Panc1 (cell line): ENCODE measurements at regions not wholly inside any gene's neighbourhood (a gene's known extent, or its start where the extent isn't known, plus 50 kb on each side); places are given as distances from the start of the nearest gene placed in this dataset.

Source experiments
- ATAC-seq: fragments of 200-7000 bp; cut with Tn5 transposase; 2 replicates; pipeline ENCODE4 v1.9.1; 2020; ENCODE audit warnings: mild to moderate bottlenecking, moderate library complexity
- BruUV-seq: library from RNA; stranded (reverse); fragments of 400-500 nt; replicated peaks from 2 replicates; lab custom pipeline; 2021; lab: Mats Ljungman, UMichigan
- CTCF ChIA-PET: fragments of 300-600 bp; sonication (Branson Sonifier 250); formaldehyde crosslinking; loops from one replicate; lab custom pipeline; 2022; ENCODE audit warnings: antibody characterized with exemption; lab: Charles Lee
- POLR2A ChIA-PET: fragments of 300-600 bp; sonication (Branson Sonifier 250); formaldehyde crosslinking; loops from one replicate; lab custom pipeline; 2022; ENCODE audit warnings: antibody characterized with exemption; lab: Charles Lee
- DNase-seq: peaks from one replicate; pipeline ENCODE4 v3.0.0-alpha.2; 2010; ENCODE audit warnings: low read depth, low spot score
- H3K27ac ChIP-seq: 2 replicates; pipeline ENCODE4 v1.5.1; 2011; ENCODE audit warnings: mild to moderate bottlenecking, low read length, inconsistent platforms
- H3K27me3 ChIP-seq: fragments of 200-500 bp; sonication (Bioruptor generic); 2 replicates; pipeline ENCODE4 v1.6.0; 2014; ENCODE audit warnings: low read length, inconsistent platforms; ENCODE audit not compliant: control insufficient read depth, insufficient read depth
- H3K36me3 ChIP-seq: fragments of 200-500 bp; sonication (Bioruptor generic); 2 replicates; pipeline ENCODE4 v1.5.1; 2014; ENCODE audit warnings: inconsistent platforms, mild to moderate bottlenecking, low read length, moderate library complexity; ENCODE audit not compliant: control insufficient read depth, insufficient read depth
- H3K4me1 ChIP-seq: 2 replicates; pipeline ENCODE4 v1.5.1; 2011; ENCODE audit warnings: inconsistent platforms, mild to moderate bottlenecking, low read length, moderate library complexity; ENCODE audit not compliant: control insufficient read depth, insufficient read depth
- H3K4me3 ChIP-seq, 2 experiments: 2 replicates each; pipeline ENCODE4 v1.5.1; 2011 to 2012; ENCODE audit warnings: low read depth in 2 of 2, low read length in 2 of 2, mild to moderate bottlenecking in 2 of 2, inconsistent platforms in 1 of 2, moderate library complexity in 1 of 2
- H3K9me3 ChIP-seq: fragments of 200-500 bp; sonication (Bioruptor generic); 2 replicates; pipeline ENCODE4 v1.5.1; 2014; ENCODE audit warnings: low read depth, mild to moderate bottlenecking, inconsistent platforms, low read length, moderate library complexity; ENCODE audit not compliant: control insufficient read depth, insufficient read depth
- POLR2AphosphoS5 ChIP-seq: IDR thresholded peaks from 2 replicates; pipeline ENCODE4 v1.6.1; 2012; ENCODE audit warnings: mild to moderate bottlenecking, low read depth, low read length, moderate library complexity
- SIN3A ChIP-seq: IDR thresholded peaks from 2 replicates; pipeline ENCODE4 v1.6.1; 2012; ENCODE audit warnings: low read depth, mild to moderate bottlenecking, low read length, moderate library complexity, borderline replicate concordance; ENCODE audit not compliant: insufficient read depth
- TCF7L2 ChIP-seq: IDR thresholded peaks from 2 replicates; pipeline ENCODE4 v1.6.1; 2011; ENCODE audit warnings: mild to moderate bottlenecking, low read depth, low read length, inconsistent platforms
- in situ Hi-C: cut with HindIII; loops from 2 replicates; pipeline ENCODE4 v1.10.0; 2016; ENCODE audit warnings: low sequenced_read_pairs, low pct_unique_long_range_greater_than_20kb
- intact Hi-C: fragments of 100-400 bp; cut with micrococcal nuclease; formaldehyde crosslinking; loops from one replicate; pipeline ENCODE4 v1.10.0; 2022; ENCODE audit not compliant: unreplicated experiment
- TF ChIP-seq, protein P1 (sequence below): fragments of 450-650 bp; IDR thresholded peaks from 2 replicates; pipeline ENCODE4 v1.5.1; 2017; ENCODE audit warnings: mild to moderate bottlenecking
- TF ChIP-seq, protein P2 (sequence below), 2 experiments: IDR thresholded peaks; 2 replicates each; pipeline ENCODE4 v1.6.1; 2011 to 2012; ENCODE audit warnings: low read depth in 2 of 2, control low read depth in 1 of 2, low read length in 1 of 2, mild to moderate bottlenecking in 1 of 2, moderate library complexity in 1 of 2; ENCODE audit not compliant: insufficient read depth in 1 of 2

DNA sequence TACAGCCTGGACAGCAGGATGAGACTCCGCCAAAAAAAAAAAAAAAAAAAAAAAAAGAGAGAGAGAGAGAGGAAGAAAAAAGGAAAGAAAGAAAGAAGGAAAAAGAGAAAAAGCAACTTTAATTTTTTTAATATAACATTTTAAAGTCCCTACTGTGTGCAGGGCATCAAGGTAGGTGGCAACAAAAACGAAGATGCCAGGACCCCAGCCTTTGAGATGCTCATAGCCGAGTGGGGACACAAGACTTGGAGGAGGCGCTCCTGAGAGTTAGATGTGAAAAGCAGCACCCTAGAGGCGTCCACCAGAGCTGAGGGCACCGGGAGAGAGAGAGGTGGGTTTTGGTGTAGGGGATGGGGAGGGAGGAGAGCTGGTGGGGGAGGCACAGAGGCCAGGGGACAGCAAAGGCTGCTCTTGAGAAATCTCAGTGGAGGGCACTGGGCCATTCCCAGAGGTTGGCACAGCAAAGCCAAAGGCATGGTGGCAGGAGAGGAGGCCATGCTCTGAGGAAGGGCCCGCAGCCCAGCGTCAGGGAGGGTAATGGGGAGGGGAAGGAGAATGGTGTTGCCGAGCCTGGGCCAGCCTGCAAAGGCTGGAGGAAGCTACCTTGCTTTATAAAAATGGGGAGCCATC lies 135.6 kb downstream of the C9orf50 start:
- H3K36me3 ChIP-seq = no peaks in the 10 kb centered on the region
- peak overlapping the region; percentile 98 for H3K27ac ChIP-seq
- TF ChIP-seq TCF7L2 (no peak), SIN3A (no peak), POLR2AphosphoS5 (no peak)
- TF ChIP-seq, protein P1, sequence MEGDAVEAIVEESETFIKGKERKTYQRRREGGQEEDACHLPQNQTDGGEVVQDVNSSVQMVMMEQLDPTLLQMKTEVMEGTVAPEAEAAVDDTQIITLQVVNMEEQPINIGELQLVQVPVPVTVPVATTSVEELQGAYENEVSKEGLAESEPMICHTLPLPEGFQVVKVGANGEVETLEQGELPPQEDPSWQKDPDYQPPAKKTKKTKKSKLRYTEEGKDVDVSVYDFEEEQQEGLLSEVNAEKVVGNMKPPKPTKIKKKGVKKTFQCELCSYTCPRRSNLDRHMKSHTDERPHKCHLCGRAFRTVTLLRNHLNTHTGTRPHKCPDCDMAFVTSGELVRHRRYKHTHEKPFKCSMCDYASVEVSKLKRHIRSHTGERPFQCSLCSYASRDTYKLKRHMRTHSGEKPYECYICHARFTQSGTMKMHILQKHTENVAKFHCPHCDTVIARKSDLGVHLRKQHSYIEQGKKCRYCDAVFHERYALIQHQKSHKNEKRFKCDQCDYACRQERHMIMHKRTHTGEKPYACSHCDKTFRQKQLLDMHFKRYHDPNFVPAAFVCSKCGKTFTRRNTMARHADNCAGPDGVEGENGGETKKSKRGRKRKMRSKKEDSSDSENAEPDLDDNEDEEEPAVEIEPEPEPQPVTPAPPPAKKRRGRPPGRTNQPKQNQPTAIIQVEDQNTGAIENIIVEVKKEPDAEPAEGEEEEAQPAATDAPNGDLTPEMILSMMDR = no peak
- TF ChIP-seq, protein P2, sequence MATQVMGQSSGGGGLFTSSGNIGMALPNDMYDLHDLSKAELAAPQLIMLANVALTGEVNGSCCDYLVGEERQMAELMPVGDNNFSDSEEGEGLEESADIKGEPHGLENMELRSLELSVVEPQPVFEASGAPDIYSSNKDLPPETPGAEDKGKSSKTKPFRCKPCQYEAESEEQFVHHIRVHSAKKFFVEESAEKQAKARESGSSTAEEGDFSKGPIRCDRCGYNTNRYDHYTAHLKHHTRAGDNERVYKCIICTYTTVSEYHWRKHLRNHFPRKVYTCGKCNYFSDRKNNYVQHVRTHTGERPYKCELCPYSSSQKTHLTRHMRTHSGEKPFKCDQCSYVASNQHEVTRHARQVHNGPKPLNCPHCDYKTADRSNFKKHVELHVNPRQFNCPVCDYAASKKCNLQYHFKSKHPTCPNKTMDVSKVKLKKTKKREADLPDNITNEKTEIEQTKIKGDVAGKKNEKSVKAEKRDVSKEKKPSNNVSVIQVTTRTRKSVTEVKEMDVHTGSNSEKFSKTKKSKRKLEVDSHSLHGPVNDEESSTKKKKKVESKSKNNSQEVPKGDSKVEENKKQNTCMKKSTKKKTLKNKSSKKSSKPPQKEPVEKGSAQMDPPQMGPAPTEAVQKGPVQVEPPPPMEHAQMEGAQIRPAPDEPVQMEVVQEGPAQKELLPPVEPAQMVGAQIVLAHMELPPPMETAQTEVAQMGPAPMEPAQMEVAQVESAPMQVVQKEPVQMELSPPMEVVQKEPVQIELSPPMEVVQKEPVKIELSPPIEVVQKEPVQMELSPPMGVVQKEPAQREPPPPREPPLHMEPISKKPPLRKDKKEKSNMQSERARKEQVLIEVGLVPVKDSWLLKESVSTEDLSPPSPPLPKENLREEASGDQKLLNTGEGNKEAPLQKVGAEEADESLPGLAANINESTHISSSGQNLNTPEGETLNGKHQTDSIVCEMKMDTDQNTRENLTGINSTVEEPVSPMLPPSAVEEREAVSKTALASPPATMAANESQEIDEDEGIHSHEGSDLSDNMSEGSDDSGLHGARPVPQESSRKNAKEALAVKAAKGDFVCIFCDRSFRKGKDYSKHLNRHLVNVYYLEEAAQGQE (IDR thresholded peaks at IDR 0.05; ENCODE audit: insufficient read depth in 1 of 2, low read depth in 2 of 2, low read length in 1 of 2) = no peak
- ATAC-seq (no peak), DNase-seq (no peak)
- intact Hi-C loops (loop anchor here (5.0 to 10.0 kb wide), 2 partner anchors 70 to 308 kb away; partner anchors contain the start of gene IER5L), in situ Hi-C loops (no loop called here)
- ChIA-PET POLR2A (no interaction called here), CTCF (interaction anchor here (0.6 to 0.7 kb wide), 3 partner anchors 132 to 773 kb away, joined by 5 to 8 read pairs (median 6); no protein-coding TSS in a partner anchor)
- H3K4me3 ChIP-seq = no peak overlapping the region
- no TSS peak for BruUV-seq
- no peaks in the 10 kb centered on the region for H3K27me3 ChIP-seq
- H3K9me3 ChIP-seq = no peaks in the 10 kb centered on the region
- H3K4me1 ChIP-seq = peaks cover 74% of the 10 kb centered on the region

DNA sequence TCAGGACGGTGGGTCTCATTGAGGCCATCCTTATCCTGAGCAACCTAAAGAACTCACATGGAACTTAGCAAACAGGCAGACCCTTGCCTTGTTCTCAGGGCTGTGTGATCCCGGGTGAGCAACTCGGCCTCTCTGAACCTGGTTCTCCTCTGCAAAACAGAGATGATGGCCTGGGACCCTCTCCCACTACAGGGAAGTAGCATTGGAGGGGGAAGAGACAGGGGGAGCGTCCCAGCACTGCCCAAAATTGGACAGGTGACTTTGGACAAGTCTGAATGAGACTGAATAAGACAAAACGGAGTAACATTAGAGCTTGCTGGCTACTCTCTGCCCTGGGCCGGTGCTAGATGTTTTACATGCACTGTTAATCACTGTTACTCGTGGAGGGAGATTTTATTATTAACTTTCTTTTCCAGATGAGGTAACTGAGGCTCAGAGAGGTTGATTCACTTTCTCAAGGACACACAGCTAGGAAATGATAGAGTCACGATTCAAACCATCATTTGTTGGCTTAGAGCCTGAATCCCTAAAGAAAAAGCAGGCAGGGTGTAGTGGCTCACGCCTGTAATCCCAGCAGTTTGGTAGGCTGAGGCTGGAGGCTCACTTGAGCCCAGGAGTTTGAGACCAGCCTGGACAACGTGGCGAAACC lies 136.4 kb downstream of the C9orf50 start:
- DNase-seq (no peak), ATAC-seq (no peak)
- in situ Hi-C loops (no loop called here), intact Hi-C loops (loop anchor here (10.0 kb wide), 1 partner anchor 70 kb away; no protein-coding TSS in a partner anchor)
- Histone ChIP-seq H3K4me3 (no peak overlapping the region), H3K27ac (peak overlapping the region; percentile 98), H3K9me3 (no peaks in the 10 kb centered on the region), H3K27me3 (no peaks in the 10 kb centered on the region), H3K4me1 (peaks cover 74% of the 10 kb centered on the region), H3K36me3 (no peaks in the 10 kb centered on the region)
- ChIA-PET CTCF (no interaction called here), POLR2A (no interaction called here)
- BruUV-seq = no TSS peak
- TF ChIP-seq, protein P1 = no peak
- TF ChIP-seq POLR2AphosphoS5 (no peak), SIN3A (no peak), TCF7L2 (no peak)
- TF ChIP-seq, protein P2 (IDR thresholded peaks at IDR 0.05; ENCODE audit: insufficient read depth in 1 of 2, low read depth in 2 of 2, low read length in 1 of 2) = no peak
